Progenitor cell of endocrine pancreas (in vitro differentiated cells): ENCODE measurements at regions not wholly inside any gene's neighbourhood (a gene's known extent, or its start where the extent isn't known, plus 50 kb on each side); places are given as distances from the start of the nearest gene placed in this dataset.
A peak's percentile ranks its signal among the peaks of the same experiment; 100 is the strongest.

Experiments used
- DNase-seq: peaks from one replicate; pipeline ENCODE4 v3.0.0; 2021; ENCODE audit warnings: low spot score; ENCODE audit not compliant: unreplicated experiment
- H3K27ac Mint-ChIP-seq: 2 replicates; pipeline ENCODE4 v1.8.0; 2021; ENCODE audit warnings: mild to moderate bottlenecking, moderate library complexity, mixed read lengths
- H3K27me3 Mint-ChIP-seq: 2 replicates; pipeline ENCODE4 v1.8.0; 2021; ENCODE audit warnings: mixed read lengths
- H3K36me3 Mint-ChIP-seq: 2 replicates; pipeline ENCODE4 v1.8.0; 2022; ENCODE audit warnings: mixed read lengths; ENCODE audit not compliant: insufficient read depth
- H3K4me1 Mint-ChIP-seq: 2 replicates; pipeline ENCODE4 v1.8.0; 2021; ENCODE audit warnings: low read depth, mixed read lengths
- H3K4me3 Mint-ChIP-seq: 2 replicates; pipeline ENCODE4 v1.8.0; 2021; ENCODE audit warnings: low read depth, mild to moderate bottlenecking, moderate library complexity, mixed read lengths
- H3K9me3 Mint-ChIP-seq: 2 replicates; pipeline ENCODE4 v1.8.0; 2021; ENCODE audit warnings: low read depth, mixed read lengths
- TF ChIP-seq, protein P1 (sequence below): fragments of 200-600 bp; sonication (generic); IDR thresholded peaks from one replicate; pipeline ENCODE4 v1.5.0; 2021; ENCODE audit warnings: antibody characterized with exemption, mild to moderate bottlenecking; ENCODE audit not compliant: unreplicated experiment

DNA sequence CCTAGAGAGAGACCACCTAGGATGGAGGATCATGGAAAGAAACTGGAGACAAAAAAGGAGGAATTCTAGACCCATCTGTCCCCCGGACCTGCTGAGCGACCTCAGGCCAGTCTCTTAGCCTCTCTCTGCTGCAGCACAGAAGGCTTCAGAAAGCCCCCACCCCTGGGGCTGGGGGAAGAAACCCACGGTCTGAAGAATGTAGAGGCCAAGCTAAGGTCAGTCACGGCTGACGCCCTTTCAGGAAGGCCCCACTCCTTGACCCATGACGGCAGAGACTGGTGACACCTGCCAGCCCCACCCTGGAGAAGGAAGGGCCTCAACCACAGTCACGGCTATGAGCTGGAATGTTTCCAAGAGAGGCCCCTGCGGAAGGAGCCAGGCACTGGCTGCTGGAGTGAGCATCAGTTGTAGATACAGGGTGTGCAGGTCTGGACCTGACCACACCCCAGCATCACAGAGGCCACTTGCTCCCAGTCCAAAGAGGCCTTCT is 120.5 kb upstream of the BOD1 start:
- TF ChIP-seq, protein P1, sequence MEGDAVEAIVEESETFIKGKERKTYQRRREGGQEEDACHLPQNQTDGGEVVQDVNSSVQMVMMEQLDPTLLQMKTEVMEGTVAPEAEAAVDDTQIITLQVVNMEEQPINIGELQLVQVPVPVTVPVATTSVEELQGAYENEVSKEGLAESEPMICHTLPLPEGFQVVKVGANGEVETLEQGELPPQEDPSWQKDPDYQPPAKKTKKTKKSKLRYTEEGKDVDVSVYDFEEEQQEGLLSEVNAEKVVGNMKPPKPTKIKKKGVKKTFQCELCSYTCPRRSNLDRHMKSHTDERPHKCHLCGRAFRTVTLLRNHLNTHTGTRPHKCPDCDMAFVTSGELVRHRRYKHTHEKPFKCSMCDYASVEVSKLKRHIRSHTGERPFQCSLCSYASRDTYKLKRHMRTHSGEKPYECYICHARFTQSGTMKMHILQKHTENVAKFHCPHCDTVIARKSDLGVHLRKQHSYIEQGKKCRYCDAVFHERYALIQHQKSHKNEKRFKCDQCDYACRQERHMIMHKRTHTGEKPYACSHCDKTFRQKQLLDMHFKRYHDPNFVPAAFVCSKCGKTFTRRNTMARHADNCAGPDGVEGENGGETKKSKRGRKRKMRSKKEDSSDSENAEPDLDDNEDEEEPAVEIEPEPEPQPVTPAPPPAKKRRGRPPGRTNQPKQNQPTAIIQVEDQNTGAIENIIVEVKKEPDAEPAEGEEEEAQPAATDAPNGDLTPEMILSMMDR = no peak
- H3K4me3 Mint-ChIP-seq = no peak overlapping the region
- no peak for DNase-seq
- H3K36me3 Mint-ChIP-seq = no peaks in the 10 kb centered on the region
- H3K4me1 Mint-ChIP-seq = peaks cover 8% of the 10 kb centered on the region
- no peak overlapping the region for H3K27ac Mint-ChIP-seq
- H3K9me3 Mint-ChIP-seq = no peaks in the 10 kb centered on the region
- H3K27me3 Mint-ChIP-seq = peaks cover 10% of the 10 kb centered on the region

DNA sequence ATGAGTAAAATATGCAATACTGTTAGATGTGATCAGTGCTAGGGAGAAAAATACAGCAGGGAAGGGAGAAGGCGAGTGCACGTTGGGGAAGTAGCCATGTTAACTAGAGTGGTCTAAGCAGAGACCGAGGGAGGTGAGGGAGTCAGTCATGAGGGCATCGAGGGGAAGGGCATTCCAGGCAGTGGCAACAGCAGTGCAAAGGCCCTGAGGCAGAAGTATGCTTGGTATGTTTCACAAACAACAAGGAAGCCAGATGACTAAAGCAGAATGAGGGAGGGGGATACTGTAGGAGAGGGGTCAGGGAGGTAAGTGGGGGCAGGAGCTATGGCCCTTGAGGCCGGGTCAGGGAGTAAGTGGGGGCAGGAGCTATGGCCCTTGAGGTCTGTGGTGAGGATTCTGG is 123.3 kb upstream of the BOD1 start:
- TF ChIP-seq, protein P1 = no peak
- Mint-ChIP-seq H3K4me3 (no peak overlapping the region), H3K27me3 (peaks cover 13% of the 10 kb centered on the region), H3K4me1 (peaks cover 10% of the 10 kb centered on the region), H3K9me3 (no peaks in the 10 kb centered on the region), H3K36me3 (no peaks in the 10 kb centered on the region), H3K27ac (no peak overlapping the region)
- no peak for DNase-seq

DNA sequence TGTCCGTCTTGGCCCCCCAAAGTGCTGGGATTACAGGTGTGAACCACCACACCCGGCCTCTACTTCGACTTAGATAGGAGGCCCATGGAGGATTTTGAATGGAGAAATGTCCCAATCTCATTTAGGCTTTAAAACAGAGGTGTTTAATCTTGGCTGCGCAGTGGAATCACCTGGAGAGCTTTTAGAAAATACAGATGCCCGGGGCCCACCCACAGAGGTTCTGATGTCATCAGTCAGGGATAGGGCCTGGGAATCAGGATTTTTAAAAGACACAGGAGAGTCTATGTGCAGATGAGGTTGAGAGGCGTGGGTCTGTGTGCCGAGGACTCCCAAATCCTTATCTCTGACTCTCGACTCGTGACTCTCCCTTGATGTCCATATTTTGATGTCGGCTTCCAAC is 124.0 kb upstream of the BOD1 start:
- TF ChIP-seq, protein P1 = no peak
- H3K27me3 Mint-ChIP-seq = peaks cover 13% of the 10 kb centered on the region
- H3K27ac Mint-ChIP-seq = peak overlapping the region; percentile 28
- DNase-seq = no peak
- no peaks in the 10 kb centered on the region for H3K36me3 Mint-ChIP-seq
- peaks cover 14% of the 10 kb centered on the region for H3K4me1 Mint-ChIP-seq
- H3K4me3 Mint-ChIP-seq = no peak overlapping the region
- H3K9me3 Mint-ChIP-seq = no peaks in the 10 kb centered on the region

DNA sequence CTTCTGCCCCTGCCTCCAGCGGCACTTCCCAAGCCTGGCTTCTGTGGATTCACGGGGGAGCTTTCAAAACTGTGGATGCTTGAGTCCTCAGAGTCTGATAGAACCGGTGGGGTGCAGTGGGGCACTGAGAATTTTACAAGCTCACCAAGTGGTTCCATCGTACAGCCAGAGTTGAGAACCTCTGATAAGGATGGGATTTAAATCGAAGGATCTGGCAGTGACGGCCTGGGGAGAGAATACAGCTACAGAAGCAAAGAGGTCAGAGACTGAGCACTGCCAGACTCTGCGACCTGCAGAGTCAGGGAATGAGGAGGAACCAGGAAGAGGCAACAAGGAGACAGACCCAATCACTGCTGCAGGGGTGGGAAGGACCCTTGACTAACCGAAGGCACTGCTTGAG is 124.6 kb upstream of the BOD1 start:
- Mint-ChIP-seq H3K36me3 (no peaks in the 10 kb centered on the region), H3K27ac (no peak overlapping the region), H3K4me3 (no peak overlapping the region), H3K27me3 (peaks cover 13% of the 10 kb centered on the region), H3K9me3 (no peaks in the 10 kb centered on the region), H3K4me1 (peaks cover 20% of the 10 kb centered on the region)
- DNase-seq = no peak
- TF ChIP-seq, protein P1 = no peak

DNA sequence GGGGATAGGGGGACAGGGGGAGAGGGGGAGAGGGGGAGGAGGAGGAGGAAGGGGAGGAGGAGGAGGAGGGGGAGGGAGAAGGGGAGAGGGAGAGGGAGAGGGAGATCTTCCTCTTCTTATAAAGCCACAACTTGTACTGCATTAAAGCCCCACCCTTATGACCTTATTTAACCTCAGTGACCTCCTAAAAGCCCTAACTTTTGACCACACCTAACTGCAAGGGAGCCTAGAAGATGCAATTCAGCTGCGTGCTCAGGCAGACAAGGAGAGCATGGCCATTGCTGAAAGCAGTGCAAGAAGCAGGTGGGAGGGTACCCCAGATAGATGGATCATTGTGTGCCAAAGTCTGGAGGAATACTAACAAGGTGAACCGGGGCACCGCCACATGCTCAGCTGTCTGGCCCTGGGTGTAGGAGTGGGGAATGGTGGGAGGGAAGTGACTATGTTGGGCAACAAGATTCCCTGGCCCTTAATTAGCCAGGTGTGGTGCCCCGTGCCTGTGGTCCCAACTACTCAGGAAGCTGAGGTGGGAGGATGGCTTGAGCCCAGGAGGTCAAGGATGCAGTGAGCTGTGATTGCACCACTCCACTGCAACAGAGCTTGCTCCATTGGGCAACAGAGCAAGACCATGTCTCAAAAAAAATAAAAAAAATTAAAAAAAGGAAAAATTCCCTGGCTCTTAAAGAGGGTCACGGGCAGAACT is 125.4 kb upstream of the BOD1 start:
- no peak overlapping the region for H3K4me3 Mint-ChIP-seq
- peaks cover 19% of the 10 kb centered on the region for H3K4me1 Mint-ChIP-seq
- TF ChIP-seq, protein P1 = no peak
- no peaks in the 10 kb centered on the region for H3K9me3 Mint-ChIP-seq
- peaks cover 13% of the 10 kb centered on the region for H3K27me3 Mint-ChIP-seq
- no peaks in the 10 kb centered on the region for H3K36me3 Mint-ChIP-seq
- H3K27ac Mint-ChIP-seq = no peak overlapping the region
- DNase-seq = no peak
